NCI-H524 treated with DMSO at 0.1 percent for 48 hours (cell line): ENCODE measurements at regions not wholly inside any gene's neighbourhood (a gene's known extent, or its start where the extent isn't known, plus 50 kb on each side); places are given as distances from the start of the nearest gene placed in this dataset.
A peak's percentile ranks its signal among the peaks of the same experiment; 100 is the strongest.

Source experiments
- DNase-seq: peaks from one replicate; lab custom pipeline; 2025; lab: John Stamatoyannopoulos, UW

DNA sequence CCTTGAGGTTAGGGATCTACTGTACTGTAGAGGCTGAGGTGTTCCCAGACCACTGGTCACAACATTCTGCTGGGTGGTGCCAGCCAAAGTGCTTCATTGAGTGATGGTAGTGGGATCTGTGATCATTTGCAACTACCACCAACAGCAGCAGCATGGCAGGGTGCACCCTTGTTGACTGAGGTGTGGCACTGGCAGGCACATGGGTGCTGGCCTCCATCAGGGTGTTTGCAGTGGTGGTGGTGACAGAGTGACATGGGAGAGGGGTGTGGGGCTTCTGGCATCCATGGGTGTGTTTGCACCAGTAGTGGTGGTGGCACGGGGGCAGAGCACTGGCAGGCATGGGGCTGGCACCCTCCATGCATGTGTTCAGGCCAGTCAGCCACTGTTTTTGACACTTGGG is 183.7 kb upstream of the LYPLAL1 start:
- DNase-seq = no peak

DNA sequence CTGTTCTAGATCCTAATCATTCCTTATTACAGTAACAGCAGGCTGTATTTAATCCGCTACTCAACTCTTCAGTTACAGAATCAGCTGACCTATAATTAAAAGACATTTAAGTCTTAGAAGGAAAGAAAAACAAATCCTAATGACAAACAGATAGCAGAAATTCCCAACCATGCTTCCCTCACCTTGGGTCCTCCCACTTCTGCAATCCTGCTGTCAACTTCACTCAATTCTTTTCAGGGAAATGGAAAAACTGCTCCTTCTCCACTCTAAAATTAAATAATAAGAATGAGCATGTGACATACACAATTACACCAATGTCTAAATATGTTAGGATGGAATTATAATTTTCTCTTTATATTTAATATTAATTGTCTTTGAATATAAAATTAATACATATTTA is 182.6 kb upstream of the LYPLAL1 start:
- DNase-seq = peak; percentile 87

DNA sequence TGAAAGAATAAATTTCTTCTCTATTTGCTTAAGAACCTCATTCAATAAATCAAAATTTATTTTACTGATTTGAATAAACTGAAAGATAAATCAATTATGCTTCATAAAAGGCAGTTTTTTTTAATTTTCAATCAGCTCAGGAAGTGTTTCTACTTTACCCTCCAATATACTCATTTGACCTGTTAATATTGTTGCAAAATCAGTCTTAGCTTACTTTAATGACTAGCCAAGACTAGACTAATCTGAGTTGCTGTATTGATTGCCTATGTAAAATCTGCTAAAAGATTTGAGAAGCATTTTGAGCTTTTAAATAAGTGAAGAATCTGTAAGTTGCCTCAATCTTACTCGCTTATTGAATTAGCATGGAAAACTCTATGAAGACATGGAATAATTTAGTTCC is 179.1 kb upstream of the LYPLAL1 start:
- no peak for DNase-seq

DNA sequence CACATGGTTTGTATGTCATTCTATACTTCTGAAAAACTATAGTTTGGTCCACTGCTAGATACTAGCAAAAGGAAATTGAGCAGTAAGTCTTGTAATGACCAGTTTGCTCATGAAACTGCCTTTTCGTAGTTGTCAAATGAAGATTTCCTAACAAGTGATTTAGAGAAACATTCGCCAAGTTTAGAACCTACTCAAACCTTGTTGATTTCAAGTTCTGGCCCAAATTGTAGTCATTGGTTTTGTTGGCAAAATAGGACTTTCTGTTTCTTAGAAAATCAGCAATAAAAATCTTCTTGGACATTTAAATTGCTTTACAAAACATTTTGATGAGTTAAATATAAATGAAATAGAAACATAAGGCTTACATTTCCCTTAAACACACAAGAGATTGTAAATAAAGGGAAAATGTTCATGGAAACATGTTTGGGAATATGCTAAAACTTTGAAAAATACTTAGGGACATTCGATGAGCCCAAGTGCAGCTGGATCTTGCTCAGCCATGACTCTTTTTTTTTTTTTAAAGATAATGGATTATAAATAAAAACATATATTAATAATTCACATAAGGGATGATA is 178.5 kb upstream of the LYPLAL1 start:
- DNase-seq = no peak

DNA sequence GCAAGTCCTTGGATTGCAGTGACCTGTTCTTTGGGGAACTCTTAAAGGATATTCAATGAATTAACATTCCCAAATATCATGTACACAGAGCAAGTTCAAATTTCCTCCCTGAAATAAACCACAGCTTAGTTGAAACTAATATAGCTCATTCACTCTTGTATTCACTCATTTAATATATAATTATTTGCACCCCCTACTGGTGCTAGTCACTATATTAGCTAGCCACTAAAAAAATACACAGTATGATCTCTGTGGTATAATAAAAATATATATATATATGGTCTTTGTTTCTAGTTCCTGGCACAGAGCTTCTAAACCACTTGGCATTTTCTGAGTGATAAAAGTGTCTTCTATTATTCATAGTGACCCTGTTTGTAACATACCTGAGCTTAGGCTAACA is 177.3 kb upstream of the LYPLAL1 start:
- DNase-seq = no peak

DNA sequence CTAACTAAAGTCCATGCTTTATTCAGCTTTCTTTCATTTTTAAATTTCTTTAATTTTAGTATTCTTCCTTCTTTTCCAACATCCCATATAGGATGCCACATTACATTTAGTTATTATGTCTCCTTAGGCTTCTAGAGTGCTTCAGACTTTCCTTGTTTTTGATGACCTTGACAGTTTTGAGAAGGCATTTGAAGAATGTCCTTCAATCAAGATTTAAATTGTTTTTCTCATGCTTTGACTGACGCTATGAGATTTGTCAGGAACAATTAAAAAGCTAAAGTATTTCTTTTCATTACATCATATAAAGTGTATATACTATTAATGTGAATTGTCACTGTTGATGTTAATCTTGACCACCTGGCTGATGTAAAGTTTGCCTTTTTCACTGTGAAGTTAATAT is 173.7 kb upstream of the LYPLAL1 start:
- no peak for DNase-seq

DNA sequence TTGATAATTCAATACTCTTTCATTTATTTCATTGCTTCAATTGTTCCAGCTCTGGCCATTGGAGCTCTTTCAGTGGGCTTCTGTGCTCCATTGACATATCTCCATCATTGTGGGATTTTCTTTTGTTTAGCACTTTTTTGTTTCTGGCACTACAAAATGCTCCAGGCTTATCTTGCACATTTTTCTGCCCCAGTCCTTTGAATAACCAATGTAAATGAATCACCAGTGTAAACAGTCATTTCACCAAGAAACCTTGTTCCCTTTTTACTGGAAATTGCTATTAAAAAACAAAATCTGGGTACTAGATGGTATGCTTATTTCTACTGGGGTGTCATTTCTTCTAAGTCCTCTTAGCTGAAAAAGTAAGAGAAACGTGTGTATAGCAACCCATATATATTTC is 173.0 kb upstream of the LYPLAL1 start:
- no peak for DNase-seq

DNA sequence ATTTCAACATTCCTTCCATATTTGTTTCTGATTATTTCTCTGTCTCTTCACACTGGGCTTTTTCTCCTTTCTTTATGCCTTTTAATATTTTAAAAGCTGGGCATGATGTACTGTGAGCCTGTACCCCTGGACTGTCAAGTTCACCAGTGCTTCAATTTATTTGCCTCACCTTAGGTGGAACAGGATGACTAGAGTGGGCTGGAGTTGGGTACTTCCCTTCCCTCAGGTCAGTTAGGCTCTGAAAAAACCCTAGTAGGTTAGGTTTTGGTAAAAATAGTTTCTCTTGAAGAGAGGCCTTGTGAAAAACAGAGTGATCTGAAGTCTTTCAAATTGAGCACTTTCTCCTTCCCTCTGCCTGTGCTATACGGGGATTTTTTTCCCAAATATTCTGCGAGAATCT is 163.0 kb upstream of the LYPLAL1 start:
- DNase-seq = no peak

DNA sequence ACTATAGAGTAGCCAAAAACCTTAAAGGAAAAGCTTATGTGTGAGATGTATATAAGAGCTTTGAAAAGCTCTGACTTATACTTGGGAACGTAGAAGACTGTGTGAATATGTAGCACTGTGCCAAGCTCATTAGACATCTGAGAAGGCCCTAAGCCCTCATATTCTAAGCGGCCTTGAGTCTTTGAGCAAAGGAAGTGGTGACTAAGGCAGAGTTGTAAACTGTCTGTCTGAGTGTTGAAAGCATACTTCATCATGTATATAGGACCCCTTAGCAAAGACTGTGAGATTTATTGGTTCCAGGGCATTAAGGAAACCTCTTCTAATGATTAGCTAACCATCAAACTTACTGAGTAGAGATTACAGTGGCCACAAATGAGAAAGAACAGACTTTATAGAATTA is 153.3 kb upstream of the LYPLAL1 start:
- DNase-seq = no peak

DNA sequence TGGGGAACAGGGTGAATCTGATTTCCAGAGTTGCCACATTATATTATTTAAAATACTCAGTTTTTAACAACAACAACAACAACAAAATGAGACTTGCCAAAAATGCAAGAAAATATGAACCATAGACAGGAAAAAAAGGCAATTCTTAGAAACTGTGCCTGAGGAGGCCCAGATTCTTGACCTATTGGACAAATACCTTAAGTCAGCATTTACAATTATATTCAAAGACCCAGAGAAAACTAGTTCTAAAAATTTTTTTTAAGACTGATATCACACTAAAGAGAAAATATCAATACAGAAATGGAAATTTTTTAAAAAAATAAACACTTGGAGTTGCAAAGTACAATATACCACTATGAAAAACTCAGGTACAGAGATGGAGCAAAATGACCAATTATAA is 152.8 kb upstream of the LYPLAL1 start:
- no peak for DNase-seq

DNA sequence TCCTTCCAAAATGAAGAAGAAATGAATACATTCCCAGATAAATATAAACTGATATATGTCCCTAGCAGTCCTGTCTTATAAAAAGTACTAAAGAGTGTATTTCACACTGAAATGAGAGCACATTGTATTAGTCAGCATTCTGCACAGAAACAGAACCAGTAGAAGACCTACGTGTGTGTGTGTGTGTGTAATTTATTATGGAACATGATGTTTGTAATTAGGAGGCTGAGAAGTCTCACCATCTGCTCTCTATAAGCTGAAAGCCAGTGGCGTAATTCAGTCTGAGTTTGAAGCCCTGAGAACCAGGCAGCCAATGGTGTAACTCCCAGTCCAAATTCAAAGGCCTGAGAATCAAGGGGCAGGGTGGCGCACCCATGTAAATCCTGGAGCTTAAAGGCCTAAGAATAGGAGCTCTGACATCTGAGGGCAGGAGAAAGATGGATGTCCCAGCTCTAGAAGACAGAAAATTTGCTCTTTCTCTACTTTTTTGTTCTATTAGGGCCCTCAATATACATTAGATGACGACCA is 146.5 kb upstream of the LYPLAL1 start:
- DNase-seq = peak; percentile 29

DNA sequence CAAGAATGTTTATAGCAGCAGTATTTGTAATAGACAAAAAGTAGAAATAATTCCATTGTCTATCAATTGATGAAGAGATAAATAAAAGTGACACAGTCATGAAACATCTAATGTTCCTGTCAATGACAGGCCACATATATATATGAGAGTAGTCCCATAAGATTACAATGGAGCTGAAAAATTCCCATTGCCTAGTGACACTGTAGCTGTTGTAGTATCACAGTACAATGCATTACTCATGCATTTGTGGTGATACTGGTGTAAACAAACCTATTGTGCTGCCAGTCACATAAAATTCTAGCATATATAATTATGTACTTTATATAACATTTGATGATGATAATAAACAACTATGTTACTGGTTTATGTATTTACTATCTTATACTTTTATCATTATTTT is 141.9 kb upstream of the LYPLAL1 start:
- no peak for DNase-seq

DNA sequence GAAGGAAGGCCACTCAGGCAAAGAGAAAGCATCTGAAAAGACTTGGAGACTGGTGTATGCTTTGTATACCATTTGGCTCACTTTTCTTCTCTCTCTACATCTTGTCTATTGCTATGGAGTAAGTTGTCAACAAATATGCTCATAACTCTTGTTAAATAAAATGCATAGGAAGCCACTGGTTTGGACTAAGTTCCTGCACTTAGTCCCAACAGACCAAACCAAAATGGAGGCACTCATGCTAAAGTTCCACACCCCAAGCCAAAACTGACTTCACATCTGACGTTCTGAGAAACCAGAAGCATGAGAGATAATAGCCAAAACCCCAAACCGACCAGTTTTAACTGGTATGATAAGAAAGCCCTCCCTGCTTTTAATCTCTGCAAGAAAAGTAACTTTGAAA is 135.3 kb upstream of the LYPLAL1 start:
- DNase-seq = no peak

DNA sequence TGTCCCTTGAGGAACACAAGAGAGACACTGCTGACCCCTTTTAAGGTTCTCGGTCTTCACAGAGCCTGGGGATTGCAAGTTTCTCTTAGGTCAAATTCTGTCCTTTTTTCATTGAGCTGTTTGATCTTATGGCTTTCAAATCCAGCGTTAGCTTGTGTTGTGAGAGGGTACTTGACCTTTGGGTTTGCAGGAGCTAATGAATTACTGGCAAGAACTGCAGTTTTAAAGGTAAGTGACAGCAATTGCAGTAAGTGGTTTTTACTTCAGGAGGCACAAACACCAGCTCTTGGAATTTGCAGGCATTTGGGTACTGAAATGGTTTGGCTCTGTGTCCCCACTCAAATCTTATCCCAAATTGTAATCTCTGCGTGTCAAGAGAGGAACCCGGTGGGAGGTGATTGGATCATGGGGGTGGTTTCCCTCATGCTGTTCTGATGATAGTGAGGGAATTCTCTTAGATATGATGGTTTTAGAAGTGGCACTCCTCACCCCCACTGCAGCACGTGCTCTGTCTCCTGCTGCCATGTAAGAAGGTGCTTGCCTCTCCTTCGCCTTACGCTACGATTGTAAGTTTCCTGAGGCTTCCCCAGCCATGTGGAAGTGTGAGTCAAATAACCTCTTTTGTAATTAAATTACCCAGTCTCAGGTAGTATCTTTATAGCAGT is 134.5 kb upstream of the LYPLAL1 start:
- DNase-seq = no peak

DNA sequence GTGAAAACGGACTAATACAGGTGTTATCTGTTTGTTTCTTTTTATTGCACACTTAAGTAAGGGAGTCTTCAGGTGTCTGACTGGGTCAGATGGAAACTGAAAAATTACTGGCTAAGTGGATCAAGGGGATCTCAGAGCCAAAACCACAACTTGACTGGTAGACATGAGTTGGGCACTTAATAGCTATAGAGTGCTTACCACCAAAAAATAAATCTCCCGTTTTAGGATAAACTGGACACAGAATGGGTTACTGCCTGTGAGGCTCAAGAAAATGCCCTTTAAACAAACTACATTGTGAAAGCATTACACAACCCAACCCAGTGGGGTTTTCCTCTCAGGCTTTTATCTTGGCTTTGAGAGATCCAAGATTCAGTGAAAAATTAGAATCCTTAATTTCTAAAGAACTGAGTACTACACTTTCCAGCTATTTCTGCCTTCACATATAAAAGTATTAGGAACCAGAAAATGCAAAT is 134.0 kb upstream of the LYPLAL1 start:
- no peak for DNase-seq

DNA sequence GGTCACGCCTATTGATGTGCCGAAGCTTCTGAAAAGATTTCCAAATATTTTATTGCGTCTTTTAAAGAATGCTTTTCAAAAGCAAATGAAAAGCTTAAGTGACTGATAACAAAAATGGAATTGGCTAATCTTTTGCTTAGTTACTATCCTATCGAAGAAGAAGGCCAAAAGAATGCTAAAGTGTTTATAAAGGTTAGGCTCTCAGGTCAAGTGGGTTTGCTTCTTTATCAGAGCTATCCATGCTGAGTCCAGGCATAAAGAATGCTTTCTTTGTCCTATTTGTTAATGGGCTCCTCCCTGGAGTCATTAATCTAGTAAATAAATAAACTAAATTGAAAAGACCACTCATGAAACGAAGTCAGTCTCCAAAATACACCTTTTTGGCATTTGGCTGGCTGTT is 133.4 kb upstream of the LYPLAL1 start:
- no peak for DNase-seq

DNA sequence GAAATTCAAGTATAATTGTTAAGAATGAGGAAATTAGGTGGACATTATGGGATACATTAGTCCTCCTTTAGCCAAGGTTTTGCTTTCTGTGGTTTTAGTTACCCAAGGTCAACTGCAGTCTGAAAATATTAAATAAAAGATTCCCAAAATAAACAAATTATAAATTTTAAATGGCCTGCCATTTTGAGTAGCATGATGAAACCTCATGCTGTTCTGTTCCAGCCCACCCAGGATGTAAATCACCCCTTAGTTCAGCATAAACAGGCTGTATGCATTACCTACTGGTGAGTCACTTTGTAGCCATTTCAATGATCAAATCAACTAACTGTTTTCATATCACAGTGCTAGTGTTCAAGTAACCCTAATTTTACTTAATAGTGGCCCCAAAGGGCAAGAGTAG is 132.5 kb upstream of the LYPLAL1 start:
- DNase-seq = no peak

DNA sequence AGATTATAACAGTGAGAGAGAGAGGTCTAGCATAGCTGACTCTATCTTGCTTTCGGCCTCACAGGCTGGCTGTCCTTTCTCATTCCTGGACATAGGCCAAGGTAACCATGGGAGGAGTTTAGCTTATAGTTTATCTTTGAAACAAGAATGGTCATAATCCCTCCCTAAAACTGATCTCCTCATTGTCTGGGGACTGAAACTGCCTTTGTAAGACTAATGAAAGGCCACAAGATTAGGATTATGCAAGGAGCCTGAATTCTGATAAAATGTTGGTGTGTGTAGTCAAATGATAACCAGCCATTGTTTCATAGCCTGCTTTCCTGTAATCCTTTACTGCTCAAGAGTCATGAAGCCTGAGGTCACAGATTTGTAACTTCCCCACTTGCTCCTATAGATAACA is 131.9 kb upstream of the LYPLAL1 start:
- no peak for DNase-seq

DNA sequence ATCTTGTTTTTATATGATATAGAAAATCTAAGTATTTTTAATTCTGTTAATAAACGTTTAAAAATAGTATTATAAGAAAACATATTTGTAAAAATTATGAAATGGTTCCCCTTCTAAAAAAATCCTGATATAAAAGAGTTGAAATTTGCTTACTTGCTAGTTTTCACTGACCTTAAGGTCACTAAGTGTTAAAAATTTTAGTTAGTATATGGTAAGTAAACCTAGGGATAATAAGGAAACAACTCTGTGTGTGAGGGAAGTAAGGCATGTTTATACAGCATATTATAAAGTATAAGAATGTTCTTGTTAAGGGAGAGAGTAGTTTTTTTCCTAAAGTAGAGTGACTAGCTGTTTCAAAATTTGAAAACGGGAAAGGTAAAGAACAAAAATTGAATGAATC is 130.9 kb upstream of the LYPLAL1 start:
- no peak for DNase-seq

DNA sequence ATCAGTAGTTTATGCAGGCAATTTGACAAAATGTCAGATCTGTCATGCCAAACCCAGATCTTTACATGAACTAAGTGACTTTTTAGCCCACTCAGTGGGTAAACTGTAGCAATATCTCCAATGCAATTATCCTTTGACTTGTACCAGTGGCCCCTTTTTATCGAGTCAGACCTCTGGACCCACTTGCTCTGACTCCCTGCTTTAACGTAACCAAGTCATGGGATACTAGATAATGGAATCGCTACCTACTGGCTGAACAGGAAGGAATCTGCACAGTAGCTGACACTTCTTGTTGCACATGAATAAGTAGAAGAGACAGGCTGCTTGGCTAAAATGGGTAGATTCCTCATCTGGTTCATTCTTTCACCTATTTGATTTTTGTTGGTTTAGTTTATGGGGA is 128.4 kb upstream of the LYPLAL1 start:
- no peak for DNase-seq

DNA sequence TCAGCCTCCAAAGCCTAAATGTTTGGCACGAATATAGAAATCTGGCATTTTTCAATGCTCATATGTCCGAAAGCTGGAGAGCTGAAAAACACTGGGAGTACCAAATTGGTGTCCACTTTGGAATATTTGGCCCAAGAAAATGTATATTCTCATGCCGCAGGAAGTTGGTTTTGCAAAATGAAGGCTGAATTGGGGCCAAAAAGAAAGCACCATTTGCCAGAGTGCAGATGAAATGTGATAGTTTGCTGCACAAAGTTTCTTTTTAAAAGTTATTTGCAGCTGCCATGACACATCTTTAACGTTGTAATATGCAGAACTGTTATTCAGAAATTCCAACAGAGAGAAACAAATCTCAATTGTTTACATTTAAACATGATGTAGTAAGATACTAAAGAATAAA is 124.2 kb upstream of the LYPLAL1 start:
- DNase-seq = no peak

DNA sequence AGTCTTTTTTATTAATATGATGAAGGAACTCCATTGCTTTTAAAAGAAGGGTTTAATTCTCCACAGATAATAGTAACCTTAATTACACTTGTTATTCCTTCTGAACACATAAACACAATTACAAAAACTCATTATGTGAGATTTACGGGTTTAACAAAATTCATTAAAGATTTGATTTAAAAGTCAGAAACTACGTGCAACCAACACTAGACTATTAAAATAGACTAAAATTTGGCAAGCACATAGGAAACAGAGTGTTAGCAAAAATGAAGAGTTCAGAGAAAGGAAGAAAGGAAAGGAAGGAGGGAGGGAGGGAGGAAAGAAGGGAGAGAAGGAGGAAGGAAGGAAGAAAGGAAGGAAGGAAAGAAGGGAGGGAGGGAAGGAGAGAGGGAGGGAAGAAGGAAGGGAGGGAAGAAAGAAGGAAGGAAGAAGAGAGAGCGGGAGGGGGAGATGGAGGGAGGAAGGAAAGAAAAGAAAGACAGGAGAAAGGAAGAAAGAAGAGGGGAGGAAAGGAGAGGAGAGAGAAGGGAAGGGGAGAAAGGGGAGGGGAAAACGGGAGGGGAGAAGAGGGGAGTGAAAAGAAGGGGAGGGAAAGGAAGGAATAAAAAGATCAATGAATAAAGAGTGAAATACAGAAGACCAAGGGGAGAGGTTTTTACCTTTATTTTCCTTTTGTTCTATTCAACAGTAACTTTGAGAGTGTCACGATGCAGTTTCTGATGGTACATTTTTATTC is 123.4 kb upstream of the LYPLAL1 start:
- no peak for DNase-seq

DNA sequence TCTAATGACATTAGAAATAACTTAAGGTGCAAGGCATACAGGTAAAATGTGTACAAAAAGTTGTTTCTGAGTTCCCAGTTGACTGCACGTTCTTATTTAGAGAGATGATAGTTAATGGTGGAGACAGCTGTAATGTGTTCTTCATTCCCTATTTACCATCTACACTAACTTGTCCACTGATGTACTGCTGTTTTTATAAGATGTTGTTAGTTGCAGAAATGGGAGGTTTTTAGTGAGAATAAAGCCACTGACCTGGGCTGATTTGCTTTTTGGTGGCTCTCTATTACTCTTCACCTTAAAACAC is 122.9 kb upstream of the LYPLAL1 start:
- no peak for DNase-seq

DNA sequence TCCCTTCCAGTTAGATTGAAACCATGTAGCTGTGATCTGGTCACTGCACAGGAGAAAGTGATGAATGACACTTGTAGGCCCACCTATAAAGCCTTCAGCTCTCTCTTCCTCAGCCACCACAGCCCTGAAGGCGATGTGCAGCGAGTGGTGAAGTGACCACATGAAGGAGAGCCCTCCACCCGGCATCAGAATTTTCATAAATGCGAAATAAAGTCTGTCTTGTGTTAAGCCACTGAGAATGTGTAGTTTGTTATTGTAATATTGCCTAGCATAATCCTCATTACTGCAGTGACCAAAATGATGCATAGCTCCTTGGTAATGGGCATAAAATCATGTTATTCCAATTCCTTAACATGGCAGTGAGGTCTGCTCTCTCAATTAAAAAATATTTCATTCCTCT is 122.1 kb upstream of the LYPLAL1 start:
- no peak for DNase-seq
